H9 (cell line): ENCODE measurements at regions not wholly inside any gene's neighbourhood (a gene's known extent, or its start where the extent isn't known, plus 50 kb on each side); places are given as distances from the start of the nearest gene placed in this dataset.

Experiments used
- DNase-seq: peaks from one replicate; pipeline ENCODE4 v3.0.0-alpha.2; 2017
- H2AFZ ChIP-seq: one replicate; pipeline ENCODE4 v1.6.1; 2013; ENCODE audit warnings: mild to moderate bottlenecking, low read length, control low read depth, moderate library complexity
- H2AK5ac ChIP-seq: 2 replicates; pipeline ENCODE4 v1.6.1; 2013; ENCODE audit warnings: low read length, control low read depth, mixed read lengths; ENCODE audit not compliant: insufficient read length
- H2BK120ac ChIP-seq: one replicate; pipeline ENCODE4 v1.6.1; 2013; ENCODE audit warnings: low read depth, mild to moderate bottlenecking, low read length, control low read depth, inconsistent platforms; ENCODE audit not compliant: poor library complexity, severe bottlenecking
- H2BK12ac ChIP-seq: 2 replicates; pipeline ENCODE4 v1.6.1; 2013; ENCODE audit warnings: low read length, control low read depth, mixed read lengths, low read depth; ENCODE audit not compliant: insufficient read length
- H2BK15ac ChIP-seq: 2 replicates; pipeline ENCODE4 v1.6.1; 2013; ENCODE audit warnings: low read depth, low read length, control low read depth
- H2BK20ac ChIP-seq: one replicate; pipeline ENCODE4 v1.6.1; 2013; ENCODE audit warnings: low read depth, mild to moderate bottlenecking, low read length, control low read depth, inconsistent platforms; ENCODE audit not compliant: poor library complexity, severe bottlenecking
- H2BK5ac ChIP-seq: 2 replicates; pipeline ENCODE4 v1.6.1; 2013; ENCODE audit warnings: low read length, control low read depth, mixed read lengths; ENCODE audit not compliant: insufficient read length
- H3K14ac ChIP-seq: 2 replicates; pipeline ENCODE4 v1.6.1; 2013; ENCODE audit warnings: low read length, control low read depth; ENCODE audit not compliant: insufficient read depth
- H3K18ac ChIP-seq: 2 replicates; pipeline ENCODE4 v1.6.1; 2013; ENCODE audit warnings: low read depth, mild to moderate bottlenecking, mixed read lengths, low read length, control low read depth; ENCODE audit not compliant: insufficient read length
- H3K23ac ChIP-seq: 2 replicates; pipeline ENCODE4 v1.6.1; 2013; ENCODE audit warnings: low read length, control low read depth, mixed read lengths, low read depth; ENCODE audit not compliant: insufficient read length
- H3K23me2 ChIP-seq: 2 replicates; pipeline ENCODE4 v1.6.1; 2013; ENCODE audit warnings: low read depth, mild to moderate bottlenecking, mixed read lengths, low read length, control low read depth; ENCODE audit not compliant: insufficient read length, poor library complexity, severe bottlenecking
- H3K27ac ChIP-seq: 2 replicates; pipeline ENCODE4 v1.5.1; 2013; ENCODE audit warnings: low read length, control low read depth, mixed read lengths, low read depth; ENCODE audit not compliant: insufficient read length
- H3K27me3 ChIP-seq: 2 replicates; pipeline ENCODE4 v1.6.1; 2013; ENCODE audit warnings: low read length, control low read depth, inconsistent platforms; ENCODE audit not compliant: insufficient read depth
- H3K4ac ChIP-seq: 2 replicates; pipeline ENCODE4 v1.6.1; 2013; ENCODE audit warnings: low read depth, mild to moderate bottlenecking, control low read depth, inconsistent platforms, low read length, moderate library complexity
- H3K4me1 ChIP-seq: 2 replicates; pipeline ENCODE4 v1.6.1; 2013; ENCODE audit warnings: low read length, control low read depth, inconsistent platforms; ENCODE audit not compliant: insufficient read depth
- H3K4me2 ChIP-seq: 2 replicates; pipeline ENCODE4 v1.6.1; 2013; ENCODE audit warnings: low read length, control low read depth, mixed read lengths; ENCODE audit not compliant: insufficient read length, insufficient read depth
- H3K56ac ChIP-seq: 2 replicates; pipeline ENCODE4 v1.6.1; 2013; ENCODE audit warnings: low read depth, mild to moderate bottlenecking, mixed read lengths, low read length, control low read depth; ENCODE audit not compliant: insufficient read length
- H3K79me1 ChIP-seq: 2 replicates; pipeline ENCODE4 v1.6.1; 2013; ENCODE audit warnings: low read depth, mild to moderate bottlenecking, moderate library complexity, low read length, control low read depth, inconsistent platforms; ENCODE audit not compliant: insufficient read depth, poor library complexity, severe bottlenecking
- H3K79me2 ChIP-seq: 2 replicates; pipeline ENCODE4 v1.6.1; 2013; ENCODE audit warnings: low read length, control low read depth, inconsistent platforms; ENCODE audit not compliant: insufficient read depth
- H3K9ac ChIP-seq: 2 replicates; pipeline ENCODE4 v1.6.1; 2013; ENCODE audit warnings: low read length, control low read depth, mixed read lengths; ENCODE audit not compliant: insufficient read length; ENCODE audit errors: extremely low read depth
- H3K9me3 ChIP-seq: one replicate; pipeline ENCODE4 v1.6.1; 2013; ENCODE audit warnings: low read depth, low read length, inconsistent platforms; ENCODE audit not compliant: control insufficient read depth
- H3T11ph ChIP-seq: one replicate; pipeline ENCODE4 v1.6.1; 2013; ENCODE audit warnings: mild to moderate bottlenecking, low read length, control low read depth, inconsistent platforms
- H4K20me1 ChIP-seq: one replicate; pipeline ENCODE4 v1.6.1; 2013; ENCODE audit not compliant: control insufficient read depth, insufficient read length, insufficient read depth
- H4K5ac ChIP-seq: 2 replicates; pipeline ENCODE4 v1.6.1; 2013; ENCODE audit warnings: low read depth, mild to moderate bottlenecking, mixed read lengths, low read length, control low read depth; ENCODE audit not compliant: insufficient read length
- H4K8ac ChIP-seq: replicated peaks from 2 replicates; pipeline ENCODE4 v1.6.1; 2013; ENCODE audit warnings: low read length, control low read depth, mixed read lengths, low read depth; ENCODE audit not compliant: insufficient read length
- H4K91ac ChIP-seq: 2 replicates; pipeline ENCODE4 v1.6.1; 2013; ENCODE audit warnings: low read depth, mild to moderate bottlenecking, moderate library complexity, mixed read lengths, low read length, control low read depth; ENCODE audit not compliant: insufficient read length
- H3K27ac Mint-ChIP-seq, 3 experiments: 2 replicates in 2 of 3; 3 replicates in 1 of 3; pipeline ENCODE4 v1.8.0; 2020 to 2021; ENCODE audit warnings: mixed read lengths in 3 of 3, mild to moderate bottlenecking in 1 of 3, moderate library complexity in 1 of 3
- H3K27me3 Mint-ChIP-seq: 2 replicates; pipeline ENCODE4 v1.8.0; 2021; ENCODE audit warnings: low read depth, mild to moderate bottlenecking, moderate library complexity, mixed read lengths
- H3K36me3 Mint-ChIP-seq, 3 experiments: 2 replicates in 2 of 3; 3 replicates in 1 of 3; pipeline ENCODE4 v1.8.0; 2020 to 2021; ENCODE audit warnings: low read depth in 3 of 3, mixed read lengths in 3 of 3; ENCODE audit not compliant: insufficient read depth in 1 of 3
- H3K4me1 Mint-ChIP-seq, 2 experiments: 2 replicates each; pipeline ENCODE4 v1.8.0; 2020; ENCODE audit warnings: mixed read lengths in 2 of 2
- H3K4me3 Mint-ChIP-seq, 2 experiments: 2 replicates in 1 of 2; 3 replicates in 1 of 2; pipeline ENCODE4 v1.8.0; 2020 to 2021; ENCODE audit warnings: mild to moderate bottlenecking in 2 of 2, mixed read lengths in 2 of 2, moderate library complexity in 1 of 2
- H3K9me3 Mint-ChIP-seq, 2 experiments: 2 replicates in 1 of 2; 3 replicates in 1 of 2; pipeline ENCODE4 v1.8.0; 2020; ENCODE audit warnings: mild to moderate bottlenecking in 2 of 2, mixed read lengths in 2 of 2, moderate library complexity in 1 of 2
- CTCF ChIP-seq: fragments of 200-600 bp; sonication (generic); conservative IDR thresholded peaks from 3 replicates; pipeline ENCODE4 v1.8.0; 2021; ENCODE audit warnings: antibody characterized with exemption, mild to moderate bottlenecking
- WGBS: extraction: QIAGEN DNeasy Blood & Tissue Kit; methylation state at CpG from one replicate; pipeline ENCODE4 v1.1.7; 2013; ENCODE audit warnings: missing lambda C conversion rate, low lambda C conversion rate, mixed read lengths; ENCODE audit not compliant: insufficient read length; ENCODE audit errors: extremely low coverage; 5-methylcytosine and 5-hydroxymethylcytosine counted together

GRCh38 chr22:48894804-48895250, 932.8 kb downstream of the BRD1 start:
- no peak overlapping the region for H3T11ph ChIP-seq
- H3K9me3 Mint-ChIP-seq, result no peaks in the 10 kb centered on the region
- no peaks in the 10 kb centered on the region for H4K20me1 ChIP-seq
- no peaks in the 10 kb centered on the region; a peak in 1 of 7 replicates for H3K36me3 Mint-ChIP-seq
- no peak overlapping the region for H2BK120ac ChIP-seq
- DNase-seq, result no peak
- no peaks in the 10 kb centered on the region for H3K79me1 ChIP-seq
- no peaks in the 10 kb centered on the region for H3K4me1 Mint-ChIP-seq
- H2AK5ac ChIP-seq, result no peak overlapping the region
- no peak overlapping the region for H3K9ac ChIP-seq
- 0 out of 7 replicates have a peak overlapping the region, but pooled peaks of 1 of the 3 experiments have one; percentile 55 for H3K27ac Mint-ChIP-seq
- H3K14ac ChIP-seq, result no peak overlapping the region
- H3K4me3 Mint-ChIP-seq, result no peak overlapping the region
- no peak overlapping the region for H4K91ac ChIP-seq
- no peak overlapping the region for H4K8ac ChIP-seq
- peaks cover 33% of the 10 kb centered on the region for H3K27me3 Mint-ChIP-seq
- H3K23ac ChIP-seq, result no peak overlapping the region
- H3K27ac ChIP-seq, result no peak overlapping the region
- no peaks in the 10 kb centered on the region for H3K79me2 ChIP-seq
- H2AFZ ChIP-seq, result no peak overlapping the region
- TF ChIP-seq CTCF, result no peak
- H3K9me3 ChIP-seq, result no peaks in the 10 kb centered on the region
- H3K4ac ChIP-seq, result no peak overlapping the region
- H3K4me2 ChIP-seq, result no peak overlapping the region
- H3K23me2 ChIP-seq, result no peaks in the 10 kb centered on the region
- no peak overlapping the region for H2BK12ac ChIP-seq
- peak overlapping the region; percentile 40 for H3K18ac ChIP-seq
- no peak overlapping the region for H4K5ac ChIP-seq
- H2BK5ac ChIP-seq, result no peak overlapping the region
- no peak overlapping the region for H3K56ac ChIP-seq
- no peak overlapping the region for H2BK20ac ChIP-seq
- WGBS, result no CpG with 5 or more reads among the region's 14 CpGs
- H3K27me3 ChIP-seq, result no peaks in the 10 kb centered on the region
- H2BK15ac ChIP-seq, result no peak overlapping the region
- no peaks in the 10 kb centered on the region for H3K4me1 ChIP-seq
